ENCODE measurements at regions not wholly inside any gene's neighbourhood (a gene's known extent, or its start where the extent isn't known, plus 50 kb on each side); places are given as distances from the start of the nearest gene placed in this dataset.

- Mint-ChIP-seq H3K4me1 (no peaks in the 10 kb centered on the region), H3K4me3 (no peak overlapping the region), H3K27me3 (ENCODE audit: low read depth) (no peaks in the 10 kb centered on the region), H3K36me3 (ENCODE audit: low read depth) (no peaks in the 10 kb centered on the region), H3K27ac (no peak overlapping the region), H3K9me3 (no peaks in the 10 kb centered on the region)
- no peak for TF ChIP-seq CTCF (IDR thresholded peaks at IDR 0.05; ENCODE audit: unreplicated experiment in 3 of 3)
These were observed 156.4 kb upstream of the FTMT start for GRCh38 chr5:121695307-121695706.

- H3K36me3 Mint-ChIP-seq (ENCODE audit: low read depth) = no peaks in the 10 kb centered on the region
- peaks cover 5% of the 10 kb centered on the region for H3K4me1 Mint-ChIP-seq
- no peak overlapping the region for H3K27ac Mint-ChIP-seq
- no peaks in the 10 kb centered on the region for H3K9me3 Mint-ChIP-seq
- no peak for TF ChIP-seq CTCF (IDR thresholded peaks at IDR 0.05; ENCODE audit: unreplicated experiment in 3 of 3)
- H3K4me3 Mint-ChIP-seq = no peak overlapping the region
- H3K27me3 Mint-ChIP-seq (ENCODE audit: low read depth) = no peaks in the 10 kb centered on the region
These were observed 153.0 kb upstream of the FTMT start for GRCh38 chr5:121698690-121699089.

- no peak overlapping the region for H3K4me3 Mint-ChIP-seq
These were observed 150.0 kb upstream of the FTMT start for GRCh38 chr5:121701731-121702130.

GRCh38 chr5:121702682-121703081, 149.0 kb upstream of the FTMT start:
- H3K9me3 Mint-ChIP-seq = no peaks in the 10 kb centered on the region
- no peak overlapping the region for H3K4me3 Mint-ChIP-seq
- H3K4me1 Mint-ChIP-seq = peaks cover 5% of the 10 kb centered on the region
- no peak overlapping the region for H3K27ac Mint-ChIP-seq
- TF ChIP-seq CTCF (IDR thresholded peaks at IDR 0.05; ENCODE audit: unreplicated experiment in 3 of 3) = no peak
- no peaks in the 10 kb centered on the region for H3K27me3 Mint-ChIP-seq (ENCODE audit: low read depth)
- H3K36me3 Mint-ChIP-seq (ENCODE audit: low read depth) = no peaks in the 10 kb centered on the region

More at GRCh38 chr5:121701731-121702130, 150.0 kb upstream of the FTMT start:
- TF ChIP-seq CTCF (IDR thresholded peaks at IDR 0.05; ENCODE audit: unreplicated experiment in 3 of 3) = no peak
- H3K9me3 Mint-ChIP-seq = no peaks in the 10 kb centered on the region
- H3K27me3 Mint-ChIP-seq (ENCODE audit: low read depth) = no peaks in the 10 kb centered on the region
- peaks cover 5% of the 10 kb centered on the region for H3K4me1 Mint-ChIP-seq
- no peaks in the 10 kb centered on the region for H3K36me3 Mint-ChIP-seq (ENCODE audit: low read depth)
- H3K27ac Mint-ChIP-seq = no peak overlapping the region

GRCh38 chr5:121704291-121704690, 147.4 kb upstream of the FTMT start:
- no peaks in the 10 kb centered on the region for H3K9me3 Mint-ChIP-seq
- peaks cover 5% of the 10 kb centered on the region for H3K4me1 Mint-ChIP-seq
- H3K27ac Mint-ChIP-seq = no peak overlapping the region
- H3K4me3 Mint-ChIP-seq = no peak overlapping the region
- no peak for TF ChIP-seq CTCF (IDR thresholded peaks at IDR 0.05; ENCODE audit: unreplicated experiment in 3 of 3)
- H3K27me3 Mint-ChIP-seq (ENCODE audit: low read depth) = no peaks in the 10 kb centered on the region
- H3K36me3 Mint-ChIP-seq (ENCODE audit: low read depth) = no peaks in the 10 kb centered on the region

- no peaks in the 10 kb centered on the region for H3K9me3 Mint-ChIP-seq
- TF ChIP-seq CTCF (IDR thresholded peaks at IDR 0.05; ENCODE audit: unreplicated experiment in 3 of 3) = no peak
- H3K4me1 Mint-ChIP-seq = peaks cover 5% of the 10 kb centered on the region
- no peak overlapping the region for H3K27ac Mint-ChIP-seq
- no peaks in the 10 kb centered on the region for H3K27me3 Mint-ChIP-seq (ENCODE audit: low read depth)
- H3K4me3 Mint-ChIP-seq = no peak overlapping the region
- H3K36me3 Mint-ChIP-seq (ENCODE audit: low read depth) = no peaks in the 10 kb centered on the region
These were observed 145.0 kb upstream of the FTMT start for GRCh38 chr5:121706686-121707085.
